HepG2 (cell line): ENCODE measurements at regions not wholly inside any gene's neighbourhood (a gene's known extent, or its start where the extent isn't known, plus 50 kb on each side); places are given as distances from the start of the nearest gene placed in this dataset.

ENCODE experiments used
- ATF1 ChIP-seq: IDR thresholded peaks from 2 replicates; pipeline ENCODE4 v1.6.1; 2016; ENCODE audit warnings: mild to moderate bottlenecking, control low read depth
- CTCF ChIP-seq: sonication (generic); formaldehyde crosslinking; IDR thresholded peaks from 2 replicates; pipeline ENCODE4 v1.5.0; 2020; ENCODE audit warnings: mild to moderate bottlenecking, missing genetic modification reagents, moderate library complexity
- EZH2 ChIP-seq: conservative IDR thresholded peaks from 2 replicates; pipeline ENCODE4 v1.6.1; 2012; ENCODE audit warnings: mild to moderate bottlenecking, low read depth, low read length, moderate library complexity
- IRF2 ChIP-seq: IDR thresholded peaks from 2 replicates; pipeline ENCODE4 v1.6.1; 2018; ENCODE audit warnings: missing genetic modification reagents, missing compliant biosample characterization
- RFX1 ChIP-seq: fragments of 450-650 bp; IDR thresholded peaks from 2 replicates; pipeline ENCODE4 v1.6.1; 2017
- ZBTB21 ChIP-seq: sonication (generic); formaldehyde crosslinking; IDR thresholded peaks from 2 replicates; pipeline ENCODE4 v1.4.0; 2020; ENCODE audit warnings: missing genetic modification reagents
- ZNF143 ChIP-seq: sonication (generic); formaldehyde crosslinking; IDR thresholded peaks from 2 replicates; pipeline ENCODE4 v1.4.0; 2020; ENCODE audit warnings: missing genetic modification reagents
- ZNF318 ChIP-seq: sonication (generic); formaldehyde crosslinking; IDR thresholded peaks from 2 replicates; pipeline ENCODE4 v1.4.0; 2020; ENCODE audit warnings: mild to moderate bottlenecking, missing genetic modification reagents

- TF ChIP-seq RFX1 (no peak), CTCF (no peak), ZNF318 (CRISPR knock-in tag) (no peak), ATF1 (CRISPR knock-in tag) (no peak), IRF2 (CRISPR knock-in tag) (no peak), ZBTB21 (CRISPR knock-in tag) (no peak), ZNF143 (CRISPR knock-in tag) (no peak), EZH2 (no peak)
Observed at GRCh38 chr7:85452674-85453073, 265.8 kb upstream of the SEMA3D start.
